ENCODE measurements at regions not wholly inside any gene's neighbourhood (a gene's known extent, or its start where the extent isn't known, plus 50 kb on each side); places are given as distances from the start of the nearest gene placed in this dataset.

DNA sequence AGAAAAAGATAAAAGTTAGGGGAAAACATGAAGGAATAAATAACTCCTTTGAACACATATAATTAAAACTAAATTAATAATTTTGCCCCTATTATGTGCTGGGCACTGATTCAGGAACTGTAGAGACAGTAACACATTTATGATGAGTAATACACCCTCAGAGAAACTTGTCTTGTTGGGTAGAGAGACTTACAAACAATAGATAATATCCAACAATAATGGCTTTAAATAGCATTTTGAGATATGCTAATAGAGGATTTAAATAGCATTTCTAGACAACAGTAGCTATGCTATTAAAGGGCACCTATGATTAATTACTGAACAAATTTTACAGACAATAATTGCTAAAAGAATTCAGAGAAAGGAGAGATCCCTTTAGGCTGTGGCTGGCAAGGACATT lies 455.5 kb downstream of the NUF2 start:
- no peak for TF ChIP-seq POLR2A (IDR thresholded peaks at IDR 0.05; ENCODE audit: low read depth)
- no peak for TF ChIP-seq CTCF (IDR thresholded peaks at IDR 0.05)
- no peak for TF ChIP-seq EP300 (IDR thresholded peaks at IDR 0.05)
